ENCODE measurements at regions not wholly inside any gene's neighbourhood (a gene's known extent, or its start where the extent isn't known, plus 50 kb on each side); places are given as distances from the start of the nearest gene placed in this dataset.

DNA sequence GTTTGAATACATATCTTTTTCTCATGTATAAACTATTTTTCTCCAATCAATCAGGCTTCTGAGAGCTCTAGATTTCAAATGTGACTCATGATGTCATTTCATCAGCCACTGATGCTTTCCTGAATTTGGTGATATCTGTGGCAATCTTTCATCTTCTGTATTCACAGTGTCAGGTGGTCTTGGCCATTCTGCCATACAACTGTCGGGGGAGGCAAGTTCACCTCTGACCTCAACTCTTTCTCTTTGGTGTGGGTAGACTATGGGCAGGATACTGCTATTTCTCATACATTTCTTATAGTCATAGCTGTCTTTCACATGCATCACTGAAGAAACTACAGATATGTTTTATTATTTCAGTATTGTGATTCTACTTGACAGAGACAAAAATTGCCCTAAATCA, 414.1 kb upstream of the MEF2C start:
- Histone ChIP-seq H3K36me3 (ENCODE audit: control insufficient read depth, insufficient read depth, low read length) (no peaks in the 10 kb centered on the region), H3K79me1 (ENCODE audit: low read depth in 1 of 2, low read length in 2 of 2) (no peaks in the 10 kb centered on the region), H2BK20ac (ENCODE audit: low read depth, low read length) (no peak overlapping the region), H3K18ac (ENCODE audit: low read depth, low read length) (no peak overlapping the region), H3K9ac (ENCODE audit: low read depth, low read length) (no peak overlapping the region), H3K4me3 (ENCODE audit: insufficient read depth, low read depth, low read length) (no peak overlapping the region), H3K4ac (ENCODE audit: low read depth, low read length) (no peak overlapping the region), H4K91ac (ENCODE audit: insufficient read depth, low read depth, low read length) (no peak overlapping the region), H2BK5ac (ENCODE audit: low read depth, low read length, poor library complexity, severe bottlenecking) (no peak overlapping the region), H2BK15ac (ENCODE audit: low read depth, low read length) (no peak overlapping the region), H3K56ac (ENCODE audit: extremely low read depth, insufficient read depth, low read length) (no peak overlapping the region), H3K9me1 (ENCODE audit: insufficient read depth, low read length) (no peaks in the 10 kb centered on the region), H4K5ac (ENCODE audit: low read depth, low read length) (no peak overlapping the region), H2AK9ac (replicated peaks; ENCODE audit: low read depth, low read length, poor library complexity) (no peak overlapping the region), H2AK5ac (ENCODE audit: low read depth, low read length) (no peak overlapping the region), H3K27ac (ENCODE audit: insufficient read depth, low read length) (no peak overlapping the region), H3K9me3 (ENCODE audit: control insufficient read depth, insufficient read depth, low read length) (no peaks in the 10 kb centered on the region), H2AFZ (replicated peaks; ENCODE audit: low read length, poor library complexity) (no peak overlapping the region), H3K14ac (replicated peaks; ENCODE audit: low read depth, low read length) (no peak overlapping the region), H3K4me2 (ENCODE audit: low read depth, low read length) (no peak overlapping the region), H2BK120ac (ENCODE audit: low read depth, low read length) (no peak overlapping the region), H4K8ac (ENCODE audit: low read depth in 2 of 2, low read length in 2 of 2) (no peak overlapping the region), H3K23ac (ENCODE audit: low read depth, low read length) (no peak overlapping the region), H4K20me1 (ENCODE audit: insufficient read depth, low read length) (no peaks in the 10 kb centered on the region), H3K27me3 (ENCODE audit: control insufficient read depth, insufficient read depth, low read length) (no peaks in the 10 kb centered on the region), H3K4me1 (ENCODE audit: control insufficient read depth, insufficient read depth, low read length) (no peaks in the 10 kb centered on the region)
- dilution Hi-C loops (cut with HindIII; ENCODE audit: low sequenced_read_pairs, unreplicated experiment), result no loop called here
- no peak for TF ChIP-seq FOS (IDR thresholded peaks at IDR 0.05; ENCODE audit: low read depth, low read length)
- TF ChIP-seq RCOR1 (IDR thresholded peaks at IDR 0.05; ENCODE audit: insufficient replicate concordance, low read length), result no peak
- no peak for TF ChIP-seq BHLHE40 (IDR thresholded peaks at IDR 0.05; ENCODE audit: low read depth, low read length)
- TF ChIP-seq NFE2L2 (IDR thresholded peaks at IDR 0.05; ENCODE audit: low read depth, low read length), result no peak
- no peak for TF ChIP-seq CHD1 (IDR thresholded peaks at IDR 0.05; ENCODE audit: low read depth, low read length)
- ATAC-seq (ENCODE audit: low read depth), result no peak
- intact Hi-C loops (cut with micrococcal nuclease), result no loop called here
- POLR2A ChIA-PET (ENCODE audit: unreplicated experiment), result no interaction called here
- DNase-seq, result no peak
- CTCF ChIA-PET, result interaction anchor here (0.6 kb wide), 1 partner anchor 355 kb away, joined by 6 read pairs; no protein-coding TSS in a partner anchor
- WGBS, 2 experiments (ENCODE audit: extremely low coverage in 2 of 2, insufficient read length in 1 of 2), result no CpG with 5 or more reads among the region's 1 CpG
- in situ Hi-C loops (cut with MboI; ENCODE audit: low sequenced_read_pairs), result no loop called here
- BruUV-seq (replicated peaks), result no TSS peak
